Kidney tubule cell (primary cell): ENCODE measurements at regions not wholly inside any gene's neighbourhood (a gene's known extent, or its start where the extent isn't known, plus 50 kb on each side); places are given as distances from the start of the nearest gene placed in this dataset.

Source experiments
- DNase-seq: peaks from one replicate; pipeline ENCODE4 v3.0.0-alpha.2; 2018; ENCODE audit warnings: low spot score

- DNase-seq, result no peak
Measured at GRCh38 chr5:155200608-155201007, 187.1 kb downstream of the KIF4B start.

GRCh38 chr5:155211764-155212163, 198.2 kb downstream of the KIF4B start:
- no peak for DNase-seq

GRCh38 chr5:155222393-155222792, 208.8 kb downstream of the KIF4B start:
- DNase-seq, result no peak

GRCh38 chr5:155229135-155229534, 215.6 kb downstream of the KIF4B start:
- no peak for DNase-seq

DNA sequence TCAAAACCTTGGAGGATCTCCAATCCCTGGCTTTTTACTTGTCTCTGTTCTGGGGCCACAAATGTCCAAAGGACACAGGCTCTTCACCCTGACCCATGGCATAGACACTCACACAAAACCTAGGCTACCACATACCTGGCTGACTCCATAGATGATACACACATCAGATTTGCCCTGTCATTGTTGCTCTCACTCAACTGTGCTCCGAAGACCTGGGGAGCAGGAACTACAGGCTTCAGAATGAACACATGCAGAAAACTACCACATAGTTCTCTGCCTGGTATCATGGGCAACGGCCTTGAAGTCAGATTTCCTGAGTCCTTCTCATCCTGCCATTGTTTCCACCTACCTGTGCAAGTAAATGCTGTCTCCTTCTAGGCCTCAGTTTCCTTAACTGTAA, 226.2 kb downstream of the KIF4B start:
- no peak for DNase-seq

DNA sequence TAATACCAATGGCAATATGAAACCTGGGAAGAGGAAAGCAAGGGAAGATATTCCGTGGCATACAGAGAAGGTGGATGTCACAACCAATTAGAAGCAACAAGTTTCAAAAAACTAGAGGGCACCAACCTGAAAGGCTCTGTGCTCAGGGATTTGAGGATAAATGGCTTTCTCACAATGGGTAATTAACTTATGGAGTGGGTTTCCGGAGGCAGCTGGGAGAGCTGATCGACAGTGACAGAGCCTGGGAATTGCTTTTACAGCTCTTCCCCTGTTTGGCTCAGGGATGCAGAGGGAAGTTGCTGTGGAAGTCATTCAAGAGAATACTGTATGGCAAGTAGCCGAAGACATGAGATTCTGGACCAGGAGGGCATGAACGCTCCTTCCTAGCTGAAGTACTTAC, 237.0 kb downstream of the KIF4B start:
- no peak for DNase-seq

DNA sequence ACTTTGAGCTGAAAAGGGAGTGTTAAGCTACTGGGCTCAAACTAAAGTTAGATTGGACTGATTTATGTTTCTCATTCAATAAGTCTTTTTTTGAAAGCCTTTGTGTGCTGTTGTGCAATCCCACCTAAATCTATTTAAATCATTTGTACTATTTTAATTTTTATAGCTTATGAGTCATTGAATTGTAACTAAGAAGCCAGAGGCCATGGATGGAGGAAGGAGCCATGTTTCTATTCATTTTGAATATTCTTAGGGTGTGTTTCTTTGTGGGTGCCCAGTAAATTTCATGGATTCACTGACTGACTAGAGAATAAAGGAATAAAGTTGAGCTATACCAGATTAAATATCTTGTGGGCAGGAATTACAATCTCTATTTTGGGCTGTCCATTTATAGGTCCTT, 238.5 kb downstream of the KIF4B start:
- DNase-seq, result no peak

DNA sequence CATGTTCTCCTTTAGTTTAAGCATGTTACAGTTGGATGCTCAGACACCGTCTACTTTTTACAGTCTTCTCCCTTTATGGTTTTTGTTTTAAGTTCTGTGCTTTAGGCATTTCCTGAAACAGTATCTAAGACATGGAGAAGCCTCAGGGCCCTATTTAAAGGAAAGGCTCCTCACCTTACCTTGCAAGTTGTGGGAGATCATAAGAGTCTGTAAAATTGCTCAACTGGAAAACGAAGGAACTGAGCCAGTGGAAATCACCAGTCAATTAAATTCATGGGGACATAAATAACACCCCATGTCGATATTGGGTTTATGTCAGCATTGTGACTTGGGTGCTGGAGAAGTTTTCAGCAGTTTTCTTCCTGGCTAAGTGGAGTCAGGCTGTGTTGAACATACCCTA, 239.2 kb downstream of the KIF4B start:
- no peak for DNase-seq

DNA sequence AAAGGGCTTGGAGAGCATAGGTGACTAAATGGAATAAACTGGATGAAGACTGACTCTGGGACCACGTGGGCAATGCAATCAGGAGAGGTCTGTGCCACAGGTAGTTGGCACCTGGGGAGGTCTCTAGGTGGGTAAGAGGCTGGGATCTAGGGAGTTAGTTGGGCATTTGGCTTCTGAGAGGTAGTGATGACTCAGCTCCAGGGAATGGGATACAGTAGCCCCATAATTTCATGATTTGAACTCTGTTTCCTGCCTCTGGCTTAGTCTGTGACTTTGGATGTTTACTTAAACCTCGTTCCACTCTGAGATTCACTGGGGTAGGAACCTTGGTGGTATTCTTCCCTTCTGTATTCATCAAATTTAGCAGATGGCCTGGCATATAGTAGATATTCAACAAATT, 240.8 kb downstream of the KIF4B start:
- no peak for DNase-seq

GRCh38 chr5:155258161-155258560, 244.6 kb downstream of the KIF4B start:
- DNase-seq, result no peak

DNA sequence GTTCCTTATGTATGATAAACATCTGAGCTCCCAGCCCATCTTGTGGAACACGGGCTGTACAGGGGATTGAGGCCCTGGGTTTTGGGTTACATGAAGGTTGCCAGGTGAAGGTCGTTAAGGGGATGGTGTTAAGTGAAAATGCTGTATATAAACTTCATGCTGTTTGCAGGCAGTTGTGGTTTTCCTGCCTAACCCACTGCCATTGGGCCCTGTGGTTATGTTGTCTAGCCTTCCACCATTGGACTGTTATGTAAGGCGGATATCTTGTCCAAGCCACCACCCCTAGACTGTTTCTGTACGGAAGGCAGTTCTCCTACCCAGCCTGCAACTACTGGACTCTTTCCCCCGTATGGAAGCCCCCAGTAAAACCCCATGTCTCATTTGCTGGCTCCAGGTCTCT, 246.1 kb downstream of the KIF4B start:
- DNase-seq, result no peak

DNA sequence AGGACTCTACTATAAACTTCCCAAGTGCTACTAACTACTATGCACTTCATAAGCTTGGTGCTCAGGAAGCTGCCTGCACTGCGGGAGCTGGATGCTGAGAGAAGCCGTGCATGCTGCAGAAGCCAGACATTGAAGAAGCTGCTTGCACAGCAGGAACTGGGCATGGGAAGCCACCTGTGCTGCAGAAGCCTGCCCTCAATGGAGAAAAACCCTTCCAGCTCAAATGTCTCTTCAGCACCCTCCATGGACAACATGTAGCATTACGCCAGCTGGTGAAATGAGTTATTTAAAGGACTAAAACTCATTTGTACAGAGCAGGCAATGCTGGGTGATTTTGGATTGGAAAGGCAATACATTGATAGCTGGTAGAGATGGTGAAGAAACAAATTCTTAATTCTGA, 247.2 kb downstream of the KIF4B start:
- DNase-seq, result peak; percentile 13

DNA sequence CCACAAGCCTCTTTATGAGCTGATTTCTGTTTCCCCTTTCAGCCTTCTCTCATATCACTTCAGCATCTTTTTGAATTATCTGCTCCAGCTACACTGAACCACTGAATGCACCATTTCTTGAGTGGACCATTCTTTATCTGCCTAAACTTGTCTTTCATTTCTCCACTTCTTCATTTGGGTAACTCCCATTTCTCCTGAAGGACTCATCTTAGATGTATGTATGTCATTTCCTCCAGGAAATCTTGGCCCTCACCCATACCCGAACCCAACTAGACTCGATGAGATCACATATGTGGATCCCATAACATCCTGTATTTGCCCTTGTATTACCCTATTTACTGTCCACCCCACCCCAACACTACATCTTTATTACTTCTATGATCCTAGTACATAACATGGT, 249.8 kb downstream of the KIF4B start:
- DNase-seq, result no peak

DNA sequence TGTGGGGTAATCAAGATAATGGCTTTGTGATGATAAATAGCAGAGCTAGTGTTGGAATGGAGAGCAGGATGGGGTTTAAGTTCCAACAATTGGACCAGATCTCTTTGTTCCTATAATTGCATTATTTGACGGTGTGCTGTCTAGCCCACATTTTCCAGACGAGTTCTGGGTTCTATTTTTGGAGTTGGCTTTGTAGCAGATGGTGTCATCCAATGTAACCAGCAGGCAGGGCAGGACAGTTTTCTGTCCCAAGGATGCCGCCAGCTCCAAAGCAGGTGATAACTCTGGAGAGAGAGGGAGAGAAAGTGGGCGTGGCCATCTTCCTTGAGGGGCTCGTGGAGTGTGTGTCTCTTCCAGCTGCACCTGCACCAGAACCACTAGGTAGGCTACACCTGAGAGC, 251.3 kb downstream of the KIF4B start:
- no peak for DNase-seq

GRCh38 chr5:155268770-155269425, 255.3 kb downstream of the KIF4B start:
- DNase-seq, result no peak

- no peak for DNase-seq
Measured at GRCh38 chr5:155270725-155271124, 257.2 kb downstream of the KIF4B start.

- DNase-seq, result no peak
Measured at GRCh38 chr5:155274484-155274883, 260.9 kb downstream of the KIF4B start.

DNA sequence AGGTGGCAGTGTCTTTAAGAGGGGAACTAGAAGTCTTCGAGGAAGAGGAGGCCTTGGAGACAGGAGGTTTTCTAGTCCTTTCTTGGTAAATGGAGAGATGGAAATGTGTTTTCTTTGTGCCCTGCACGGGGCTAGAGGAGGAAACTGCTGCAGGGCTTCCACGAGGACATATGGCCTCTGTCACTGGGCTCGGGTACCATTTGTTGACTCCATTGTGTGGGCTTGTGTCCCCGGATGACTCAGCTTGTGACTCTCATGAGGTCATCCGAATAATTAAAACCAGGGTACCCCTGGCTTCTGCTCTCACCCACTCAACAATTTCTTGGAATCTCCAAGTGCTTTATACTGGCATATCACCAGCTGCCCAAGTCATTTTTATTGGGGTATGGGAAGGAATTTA, 261.7 kb downstream of the KIF4B start:
- DNase-seq, result no peak

- DNase-seq, result no peak
Measured at GRCh38 chr5:155276231-155276630, 262.7 kb downstream of the KIF4B start.

DNA sequence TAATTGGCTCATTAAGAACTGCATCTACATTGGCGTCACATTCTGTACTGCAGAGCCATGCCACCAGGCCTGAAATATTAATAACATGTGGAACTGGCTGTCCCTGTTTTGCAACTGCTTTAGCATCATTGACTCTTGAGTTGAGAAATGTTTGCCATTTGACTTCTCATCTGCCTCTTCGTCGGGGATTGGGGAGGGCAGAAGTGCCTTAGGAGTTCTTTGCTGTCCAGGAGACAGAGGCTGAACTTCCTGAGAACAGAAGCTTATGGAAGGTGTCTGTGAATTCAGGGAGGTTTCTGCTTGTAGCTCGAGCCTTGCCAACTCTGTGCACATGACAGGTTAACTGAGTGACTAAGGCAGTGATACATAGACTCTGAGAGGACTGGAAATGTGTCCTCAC, 265.0 kb downstream of the KIF4B start:
- DNase-seq, result no peak

GRCh38 chr5:155282503-155283107, 269.1 kb downstream of the KIF4B start:
- no peak for DNase-seq

GRCh38 chr5:155285706-155286105, 272.2 kb downstream of the KIF4B start:
- DNase-seq, result no peak

DNA sequence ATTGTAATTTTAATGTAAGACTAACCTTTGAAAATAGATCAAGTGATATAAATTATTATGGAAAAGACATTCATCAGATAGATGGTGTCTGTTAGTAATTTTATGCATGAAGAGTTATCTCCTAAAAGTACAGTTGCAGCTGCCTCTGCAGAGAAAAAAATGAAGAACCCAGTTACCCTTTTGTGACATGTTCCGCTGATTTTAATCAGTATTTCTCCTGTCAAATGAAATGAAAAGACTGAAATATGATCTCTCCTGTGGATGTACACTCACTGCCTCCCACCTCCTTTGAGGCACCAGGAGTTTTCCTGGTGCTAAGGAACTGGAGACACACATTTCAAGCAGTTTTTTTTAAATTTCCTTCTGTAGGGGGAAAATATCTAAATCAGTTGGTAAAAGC, 277.4 kb downstream of the KIF4B start:
- DNase-seq, result no peak

- DNase-seq, result no peak
Measured at GRCh38 chr5:155293605-155294178, 280.1 kb downstream of the KIF4B start.
